D341Med (cell line): ENCODE measurements at regions not wholly inside any gene's neighbourhood (a gene's known extent, or its start where the extent isn't known, plus 50 kb on each side); places are given as distances from the start of the nearest gene placed in this dataset.

Experiments
- DNase-seq: peaks from one replicate; pipeline ENCODE4 v3.0.0; 2012; ENCODE audit warnings: low spot score

GRCh38 chr1:212225871-212226302 is 59.3 kb upstream of the PPP2R5A start:
- DNase-seq, result no peak

GRCh38 chr1:212226467-212226866 is 58.7 kb upstream of the PPP2R5A start:
- DNase-seq, result no peak

GRCh38 chr1:212228076-212228475 is 57.1 kb upstream of the PPP2R5A start:
- no peak for DNase-seq

- no peak for DNase-seq
These were observed 56.6 kb upstream of the PPP2R5A start for GRCh38 chr1:212228591-212229119.

GRCh38 chr1:212229654-212230053 is 55.6 kb upstream of the PPP2R5A start:
- no peak for DNase-seq

GRCh38 chr1:212230329-212230728 is 54.9 kb upstream of the PPP2R5A start:
- DNase-seq, result no peak

GRCh38 chr1:212231372-212231771 is 53.8 kb upstream of the PPP2R5A start:
- no peak for DNase-seq

GRCh38 chr1:212232090-212232489 is 53.1 kb upstream of the PPP2R5A start:
- no peak for DNase-seq

- DNase-seq, result no peak
These were observed 51.9 kb upstream of the PPP2R5A start for GRCh38 chr1:212233321-212233720.

- DNase-seq, result no peak
These were observed 50.5 kb upstream of the PPP2R5A start for GRCh38 chr1:212234431-212235395.
